NCI-H2196 (cell line): ENCODE measurements at regions not wholly inside any gene's neighbourhood (a gene's known extent, or its start where the extent isn't known, plus 50 kb on each side); places are given as distances from the start of the nearest gene placed in this dataset.

ENCODE experiments used
- DNase-seq: peaks from one replicate; lab custom pipeline; 2025; ENCODE audit not compliant: unreplicated experiment; lab: John Stamatoyannopoulos, UW

DNA sequence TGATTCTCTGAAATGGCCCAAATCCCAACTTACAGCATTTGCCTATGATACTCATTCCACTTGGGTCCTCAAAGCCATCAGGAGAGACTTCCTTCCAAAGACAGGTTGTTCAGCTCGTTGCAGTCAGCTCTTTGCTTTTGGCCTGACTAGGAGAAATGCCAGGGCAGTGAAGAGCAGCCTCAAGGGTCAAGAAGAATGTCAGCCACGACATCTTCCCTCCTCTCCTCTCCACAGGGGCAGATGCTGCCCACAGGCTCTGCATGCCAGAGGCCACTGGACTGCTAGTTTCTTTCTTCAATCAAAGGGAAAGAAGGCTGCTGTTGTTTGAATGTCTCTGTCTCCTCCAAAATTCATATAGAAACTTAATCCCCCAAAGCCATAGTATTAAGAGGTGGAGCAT is 201.7 kb upstream of the PFN2 start:
- no peak for DNase-seq

- peak; percentile 42 for DNase-seq
These were observed 200.3 kb upstream of the PFN2 start for GRCh38 chr3:150170852-150171520.

GRCh38 chr3:150169330-150169940 is 198.7 kb upstream of the PFN2 start:
- DNase-seq: no peak

DNA sequence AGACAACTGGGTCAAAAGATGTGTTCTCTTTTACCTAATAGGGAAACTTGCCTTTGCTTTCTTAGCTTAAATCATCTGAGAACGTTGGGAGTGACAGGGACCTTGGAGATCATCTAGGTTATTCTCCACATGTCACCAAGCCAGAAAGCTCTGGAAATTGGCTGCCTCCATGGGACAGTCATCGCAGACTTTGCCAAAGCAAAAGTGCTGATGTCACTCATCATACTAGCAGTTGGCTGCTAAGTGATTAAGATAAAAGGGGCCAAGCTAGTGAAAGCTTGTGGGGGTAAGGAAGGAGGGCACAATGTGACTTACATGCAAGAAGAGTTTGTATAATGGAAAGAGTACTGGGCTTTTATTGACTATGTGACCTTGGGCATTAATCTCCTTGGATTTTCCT is 198.0 kb upstream of the PFN2 start:
- DNase-seq: no peak

GRCh38 chr3:150165396-150166094 is 194.8 kb upstream of the PFN2 start:
- no peak for DNase-seq

DNA sequence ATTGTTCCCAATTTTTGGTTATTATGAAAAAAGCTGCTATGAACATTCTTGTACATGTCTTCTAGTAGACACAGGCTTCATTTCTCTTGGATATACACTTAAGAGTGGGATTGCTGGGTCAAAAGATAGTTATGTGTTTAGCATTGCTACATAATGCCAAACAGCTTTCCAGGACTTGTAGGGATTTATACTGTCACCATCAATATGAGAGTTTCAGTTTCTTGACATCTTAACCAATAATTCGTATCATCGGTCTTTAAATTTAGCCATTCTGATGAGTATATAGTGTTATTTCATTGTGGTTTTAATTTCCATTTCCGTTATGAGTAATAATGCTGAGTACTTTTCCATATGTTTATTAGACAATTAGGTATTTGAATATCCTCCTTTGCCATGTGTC is 190.3 kb upstream of the PFN2 start:
- no peak for DNase-seq

GRCh38 chr3:150158943-150159625 is 188.4 kb upstream of the PFN2 start:
- no peak for DNase-seq

DNA sequence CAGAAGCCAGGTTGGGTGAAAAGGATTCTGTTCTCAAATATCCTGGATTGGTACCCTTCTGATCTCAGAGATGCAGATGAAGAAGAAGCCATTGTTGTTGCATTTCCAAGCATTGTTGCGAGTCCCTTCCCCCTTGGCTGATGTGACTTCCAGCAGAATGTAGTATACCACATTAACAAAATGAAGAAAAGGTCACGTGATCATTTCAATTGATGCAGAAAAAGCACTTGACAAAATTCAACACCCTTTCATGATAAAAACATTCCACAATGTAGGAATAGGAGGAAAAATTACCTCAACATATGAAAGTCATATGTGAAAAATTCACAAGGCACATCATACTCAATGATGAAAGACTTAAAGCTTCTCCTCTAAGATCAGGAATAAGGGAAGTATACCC is 181.9 kb upstream of the PFN2 start:
- DNase-seq: no peak

GRCh38 chr3:150150633-150151032 is 179.9 kb upstream of the PFN2 start:
- no peak for DNase-seq

DNA sequence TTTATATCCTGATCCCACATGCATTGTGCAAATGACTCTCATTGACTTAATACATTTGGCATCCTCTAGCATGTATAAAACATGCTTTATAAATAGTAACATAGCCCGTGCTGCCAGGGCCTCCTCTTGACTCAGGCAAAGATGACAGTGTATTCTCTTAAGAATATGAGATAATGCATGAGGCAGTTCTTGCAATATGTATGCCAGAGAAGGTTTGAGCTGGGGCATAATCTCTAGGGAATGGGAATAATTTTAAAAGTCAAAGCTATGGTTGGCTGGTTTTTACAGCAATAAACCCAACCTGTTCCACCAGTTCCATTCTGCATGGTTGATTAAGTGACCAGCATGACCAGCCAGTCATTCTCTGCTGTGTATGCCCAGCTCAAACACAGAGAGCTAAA is 179.0 kb upstream of the PFN2 start:
- DNase-seq: peak; percentile 54

DNA sequence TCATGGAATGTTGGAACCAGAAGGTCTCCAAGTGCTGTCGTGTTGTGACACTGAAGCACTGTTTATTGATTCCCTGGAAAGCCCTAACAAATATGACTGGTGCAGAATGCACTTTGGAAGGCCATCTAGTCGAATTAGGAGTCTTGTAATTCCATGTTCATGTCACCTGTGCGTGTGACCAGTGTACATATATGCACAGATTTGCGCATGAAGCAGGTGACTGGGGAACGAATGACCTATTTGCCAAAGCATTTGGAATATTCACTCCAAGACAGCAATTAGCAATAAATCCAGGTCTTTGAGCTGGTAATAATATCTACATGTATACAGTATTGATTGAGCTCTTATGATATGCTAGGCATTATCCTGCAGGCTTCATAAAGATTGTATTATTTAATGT is 177.5 kb upstream of the PFN2 start:
- no peak for DNase-seq

DNA sequence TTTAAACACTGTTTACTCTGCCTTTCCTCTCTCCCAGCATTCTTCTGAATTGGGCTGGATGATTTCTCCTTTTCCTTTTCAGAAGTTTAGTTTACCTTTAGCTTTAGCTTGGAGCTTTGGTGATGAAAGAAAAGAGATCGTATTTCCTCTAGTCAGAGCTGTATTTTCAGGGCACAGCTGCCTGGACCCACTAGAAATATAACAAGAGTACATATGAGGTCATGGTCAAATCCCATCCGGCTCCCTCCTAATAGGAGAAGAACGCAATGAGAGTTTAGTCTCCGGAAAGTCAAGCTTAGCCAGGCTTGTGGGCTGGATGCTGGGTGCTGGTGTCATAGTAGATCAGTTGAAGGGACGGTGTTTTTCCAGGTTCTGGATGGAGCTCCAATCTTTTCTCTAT is 177.1 kb upstream of the PFN2 start:
- DNase-seq: peak; percentile 25

DNA sequence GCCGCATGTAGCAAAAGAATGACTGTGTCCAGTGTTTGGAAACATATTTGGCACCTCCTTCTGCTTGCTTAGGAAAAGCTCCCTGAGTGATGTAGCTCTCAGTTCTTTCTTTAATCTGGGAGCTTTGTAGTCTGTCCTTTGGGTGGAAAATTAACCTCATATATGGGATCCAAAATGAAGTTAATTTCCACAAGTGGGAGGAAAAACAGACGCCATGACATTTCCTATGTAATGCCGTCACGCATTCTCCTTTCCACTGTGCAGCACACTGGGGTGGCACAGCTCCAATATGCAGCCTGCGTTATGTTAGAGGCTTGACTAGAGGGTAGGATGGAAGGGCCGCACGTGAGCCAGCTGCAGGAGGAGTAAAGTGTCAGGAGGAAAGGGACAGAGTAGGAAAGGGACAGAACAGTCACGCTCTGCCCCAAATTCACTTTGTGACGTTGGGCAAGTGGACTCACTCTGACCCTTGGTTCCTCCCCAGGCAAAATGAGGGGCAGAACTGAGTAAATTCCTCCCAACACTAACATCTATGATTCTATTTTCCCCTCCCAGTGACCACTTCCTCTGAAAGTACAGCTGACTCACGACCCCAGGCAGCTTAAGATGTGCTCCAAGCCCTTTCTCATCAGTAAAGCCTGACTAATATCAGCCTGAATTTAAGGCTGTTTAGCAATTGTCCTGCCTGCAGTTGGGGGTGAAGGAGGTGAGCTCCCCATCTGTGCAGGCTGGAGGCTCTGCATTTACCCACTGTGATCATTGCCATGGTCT is 176.5 kb upstream of the PFN2 start:
- no peak for DNase-seq

- DNase-seq: no peak
These were observed 175.0 kb upstream of the PFN2 start for GRCh38 chr3:150145659-150146058.

DNA sequence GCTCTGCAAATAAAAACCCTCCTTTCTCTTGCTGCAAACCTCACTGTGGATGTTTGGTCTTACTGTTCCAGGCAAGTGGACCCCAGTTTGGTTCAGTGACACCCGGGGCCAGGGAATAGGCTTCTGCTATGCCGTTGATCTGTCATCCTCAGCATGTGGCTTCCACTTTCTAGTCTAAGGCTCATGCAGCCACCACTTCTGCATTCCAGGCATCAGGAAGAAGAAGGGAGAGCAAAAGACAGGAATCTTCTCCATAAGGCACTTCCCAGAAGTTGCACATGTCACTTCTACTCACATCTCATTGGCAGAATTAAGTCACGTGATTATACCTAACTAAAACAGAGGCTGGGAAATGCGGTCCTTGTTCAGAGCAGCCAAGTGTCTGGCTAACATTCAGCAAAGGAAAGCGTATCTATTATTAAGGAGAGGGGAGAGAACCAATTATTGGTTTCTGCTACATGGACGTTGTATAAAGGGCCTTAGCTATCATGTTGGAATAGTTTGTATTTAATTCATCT is 173.6 kb upstream of the PFN2 start:
- DNase-seq: no peak

GRCh38 chr3:150142936-150143335 is 172.2 kb upstream of the PFN2 start:
- DNase-seq: no peak

GRCh38 chr3:150141790-150142326 is 171.2 kb upstream of the PFN2 start:
- DNase-seq: no peak

- no peak for DNase-seq
These were observed 170.1 kb upstream of the PFN2 start for GRCh38 chr3:150140614-150141321.

GRCh38 chr3:150138824-150139223 is 168.1 kb upstream of the PFN2 start:
- no peak for DNase-seq

DNA sequence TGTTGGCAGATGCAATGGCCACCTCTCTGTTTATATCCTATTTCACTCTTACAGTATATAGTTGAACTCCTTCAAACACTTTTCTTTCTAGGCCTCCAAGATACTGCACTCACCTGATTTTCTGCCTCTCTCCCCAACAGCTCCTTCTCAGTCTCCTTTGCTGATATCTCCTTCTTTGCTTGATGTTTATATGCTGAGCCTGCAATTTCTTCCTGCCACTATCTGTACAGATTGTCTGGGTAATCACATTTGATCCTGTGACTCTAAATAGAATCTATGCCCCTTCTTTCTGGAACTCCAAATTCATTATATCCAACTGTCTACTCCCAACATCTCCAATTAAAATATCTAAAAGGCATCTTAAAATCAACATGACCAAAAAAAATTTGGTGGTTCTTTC is 165.5 kb upstream of the PFN2 start:
- no peak for DNase-seq
